ENCODE measurements at regions not wholly inside any gene's neighbourhood (a gene's known extent, or its start where the extent isn't known, plus 50 kb on each side); places are given as distances from the start of the nearest gene placed in this dataset.
A peak's percentile ranks its signal among the peaks of the same experiment; 100 is the strongest.

DNA sequence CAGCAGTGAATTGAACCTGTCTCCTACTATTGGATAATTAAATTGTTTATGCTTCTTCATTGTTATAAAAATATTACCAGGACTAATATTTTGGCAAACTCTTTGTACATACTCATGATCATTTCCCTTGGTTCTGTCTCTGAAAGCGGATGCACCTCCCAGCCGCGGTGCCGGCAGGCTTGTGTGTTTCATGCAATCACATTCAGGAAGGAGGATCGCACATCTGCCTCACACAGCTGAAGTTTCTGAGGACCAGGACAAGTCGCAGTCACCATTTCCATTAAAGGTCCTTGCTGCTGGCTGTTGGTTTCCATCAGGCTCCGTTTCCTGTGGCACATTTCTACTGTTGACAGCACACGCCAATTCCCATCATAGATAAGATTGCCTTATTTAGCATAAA lies 117.8 kb upstream of the SHH start:
- peaks cover 0 to 10% of the 10 kb centered on the region in 2 donors for H3K27me3 ChIP-seq
- no peak overlapping the region for H3K4me3 ChIP-seq
- intact Hi-C loops (cut with DNase I; ENCODE audit: low total_unique reads), result no loop called here
- TF ChIP-seq, protein P1, sequence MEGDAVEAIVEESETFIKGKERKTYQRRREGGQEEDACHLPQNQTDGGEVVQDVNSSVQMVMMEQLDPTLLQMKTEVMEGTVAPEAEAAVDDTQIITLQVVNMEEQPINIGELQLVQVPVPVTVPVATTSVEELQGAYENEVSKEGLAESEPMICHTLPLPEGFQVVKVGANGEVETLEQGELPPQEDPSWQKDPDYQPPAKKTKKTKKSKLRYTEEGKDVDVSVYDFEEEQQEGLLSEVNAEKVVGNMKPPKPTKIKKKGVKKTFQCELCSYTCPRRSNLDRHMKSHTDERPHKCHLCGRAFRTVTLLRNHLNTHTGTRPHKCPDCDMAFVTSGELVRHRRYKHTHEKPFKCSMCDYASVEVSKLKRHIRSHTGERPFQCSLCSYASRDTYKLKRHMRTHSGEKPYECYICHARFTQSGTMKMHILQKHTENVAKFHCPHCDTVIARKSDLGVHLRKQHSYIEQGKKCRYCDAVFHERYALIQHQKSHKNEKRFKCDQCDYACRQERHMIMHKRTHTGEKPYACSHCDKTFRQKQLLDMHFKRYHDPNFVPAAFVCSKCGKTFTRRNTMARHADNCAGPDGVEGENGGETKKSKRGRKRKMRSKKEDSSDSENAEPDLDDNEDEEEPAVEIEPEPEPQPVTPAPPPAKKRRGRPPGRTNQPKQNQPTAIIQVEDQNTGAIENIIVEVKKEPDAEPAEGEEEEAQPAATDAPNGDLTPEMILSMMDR (IDR thresholded peaks at IDR 0.05), result no peak
- no peak for TF ChIP-seq POLR2A (IDR thresholded peaks at IDR 0.05)
- no peak for TF ChIP-seq POLR2AphosphoS5 (IDR thresholded peaks at IDR 0.05)
- no peak overlapping the region for H3K27ac ChIP-seq
- H3K36me3 ChIP-seq, result no peaks in the 10 kb centered on the region
- no peaks in the 10 kb centered on the region for H3K9me3 ChIP-seq
- H3K4me1 ChIP-seq, result no peaks in the 10 kb centered on the region
- no peak for DNase-seq (ENCODE audit: low spot score in 2 of 2)

- H3K4me3 ChIP-seq, result no peak overlapping the region
- DNase-seq (ENCODE audit: low spot score in 2 of 2), result no peak
- intact Hi-C loops (cut with DNase I; ENCODE audit: low total_unique reads), result no loop called here
- H3K27ac ChIP-seq, result no peak overlapping the region
- no peaks in the 10 kb centered on the region for H3K9me3 ChIP-seq
- peaks cover 0 to 10% of the 10 kb centered on the region in 2 donors for H3K27me3 ChIP-seq
- H3K36me3 ChIP-seq, result no peaks in the 10 kb centered on the region
- H3K4me1 ChIP-seq, result no peaks in the 10 kb centered on the region
- no peak for TF ChIP-seq POLR2AphosphoS5 (IDR thresholded peaks at IDR 0.05)
- TF ChIP-seq POLR2A (IDR thresholded peaks at IDR 0.05), result no peak
- TF ChIP-seq, protein P1 (IDR thresholded peaks at IDR 0.05), result no peak
Measured at GRCh38 chr7:155928583-155928982, 116.3 kb upstream of the SHH start.

- H3K36me3 ChIP-seq, result no peaks in the 10 kb centered on the region
- no peak overlapping the region for H3K4me3 ChIP-seq
- no peak for DNase-seq (ENCODE audit: low spot score in 2 of 2)
- H3K9me3 ChIP-seq, result no peaks in the 10 kb centered on the region
- no peak for TF ChIP-seq POLR2A (IDR thresholded peaks at IDR 0.05)
- TF ChIP-seq POLR2AphosphoS5 (IDR thresholded peaks at IDR 0.05), result no peak
- TF ChIP-seq, protein P1 (IDR thresholded peaks at IDR 0.05), result no peak
- H3K27me3 ChIP-seq, result peaks cover 0 to 10% of the 10 kb centered on the region in 2 donors
- intact Hi-C loops (cut with DNase I; ENCODE audit: low total_unique reads), result no loop called here
- H3K27ac ChIP-seq, result no peak overlapping the region
- H3K4me1 ChIP-seq, result no peaks in the 10 kb centered on the region
Measured at GRCh38 chr7:155927905-155928304, 115.6 kb upstream of the SHH start.

DNA sequence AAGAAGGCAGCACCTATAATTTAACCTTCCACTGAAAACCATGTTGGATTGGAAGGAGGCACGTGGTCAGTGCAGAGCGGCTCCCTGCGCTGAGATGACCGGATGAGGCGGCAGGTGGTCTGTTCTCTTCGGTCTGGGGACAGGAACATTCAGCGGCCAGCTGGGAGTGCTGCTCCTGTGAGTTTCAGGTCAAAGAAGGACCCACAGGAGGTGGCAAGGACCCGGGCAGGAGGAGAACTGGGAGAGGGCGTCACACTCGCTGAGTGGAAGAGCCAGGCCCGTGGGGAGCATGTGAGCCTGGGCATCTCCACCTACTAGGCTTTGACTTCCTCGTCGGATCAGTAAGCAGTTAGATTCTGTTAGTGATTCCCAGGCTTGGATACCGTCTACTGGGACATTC lies 113.4 kb upstream of the SHH start:
- Histone ChIP-seq H3K27ac (no peak overlapping the region), H3K4me1 (no peaks in the 10 kb centered on the region), H3K36me3 (no peaks in the 10 kb centered on the region), H3K4me3 (no peak overlapping the region), H3K27me3 (no peaks in the 10 kb centered on the region), H3K9me3 (no peaks in the 10 kb centered on the region)
- no peak for TF ChIP-seq POLR2A (IDR thresholded peaks at IDR 0.05)
- TF ChIP-seq, protein P1 (IDR thresholded peaks at IDR 0.05), result no peak
- no peak for TF ChIP-seq POLR2AphosphoS5 (IDR thresholded peaks at IDR 0.05)
- intact Hi-C loops (cut with DNase I; ENCODE audit: low total_unique reads), result no loop called here
- DNase-seq (ENCODE audit: low spot score in 2 of 2), result no peak

DNA sequence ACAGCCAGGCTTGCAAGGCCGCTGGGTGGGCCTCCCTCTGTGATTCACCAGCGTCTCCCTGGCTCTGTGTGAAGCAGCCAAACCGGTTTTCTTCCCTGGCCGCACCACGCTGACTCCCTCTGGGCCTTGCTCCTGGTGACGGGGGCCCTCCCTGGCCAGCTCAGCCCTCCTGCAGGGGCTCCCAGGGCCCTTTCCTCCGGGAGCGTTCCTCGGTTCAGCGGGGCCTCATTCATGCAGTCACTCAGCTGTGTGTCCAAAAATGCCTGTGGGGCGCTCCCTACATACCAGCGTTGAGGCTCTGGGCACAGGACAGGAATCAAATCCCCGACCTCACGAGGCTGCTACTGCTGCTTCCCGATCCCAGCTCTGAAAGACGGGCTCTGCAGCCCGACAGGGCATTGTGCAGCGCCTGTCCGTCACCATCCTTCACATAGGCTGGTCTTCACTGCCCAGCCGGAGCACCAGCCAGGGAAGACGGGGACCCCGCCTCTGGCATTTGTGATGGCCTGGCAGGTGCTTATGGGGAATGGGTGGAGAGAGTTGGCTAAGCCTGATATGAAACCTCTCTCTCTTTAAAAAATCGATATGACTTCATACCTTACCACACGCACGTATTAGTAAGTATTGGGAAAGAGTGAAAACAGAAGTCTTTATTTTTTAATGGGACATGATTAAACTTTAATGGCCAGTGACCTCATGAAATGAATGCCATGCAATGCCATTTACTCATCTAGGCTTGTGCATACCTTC lies 110.0 kb upstream of the SHH start:
- Histone ChIP-seq H3K9me3 (no peaks in the 10 kb centered on the region), H3K36me3 (no peaks in the 10 kb centered on the region), H3K27ac (peak overlapping the region in 1 of 2 donors; percentile 7), H3K4me1 (no peaks in the 10 kb centered on the region), H3K27me3 (no peaks in the 10 kb centered on the region), H3K4me3 (no peak overlapping the region)
- TF ChIP-seq POLR2AphosphoS5 (IDR thresholded peaks at IDR 0.05), result no peak
- TF ChIP-seq, protein P1 (IDR thresholded peaks at IDR 0.05), result no peak
- no peak for TF ChIP-seq POLR2A (IDR thresholded peaks at IDR 0.05)
- peak; percentile 45 to 76 for DNase-seq (ENCODE audit: low spot score in 2 of 2)
- intact Hi-C loops (cut with DNase I; ENCODE audit: low total_unique reads), result no loop called here

All from breast epithelium (tissue), 4 donors.